Thoracic aorta (tissue), 2 donors: ENCODE measurements at regions not wholly inside any gene's neighbourhood (a gene's known extent, or its start where the extent isn't known, plus 50 kb on each side); places are given as distances from the start of the nearest gene placed in this dataset.

Experiments
- ATAC-seq: fragments of 150-250 bp; one replicate; pipeline ENCODE4 v1.8.0; 2017; ENCODE audit warnings: low read depth; ENCODE audit not compliant: insufficient number of reproducible peaks, low FRiP score
- DNase-seq: peaks from one replicate; pipeline ENCODE4 v3.0.0-alpha.2; 2020; ENCODE audit warnings: low spot score
- H3K27ac ChIP-seq, 2 donors: fragments of 200-600 bp; sonication (generic); 1 replicate in 1 of 2; 2 replicates in 1 of 2; pipeline ENCODE4 v1.5.1; 2016; ENCODE audit warnings: mild to moderate bottlenecking in 2 of 2, moderate library complexity in 2 of 2
- H3K27me3 ChIP-seq: fragments of 200-600 bp; sonication (generic); replicated peaks from 2 replicates; pipeline ENCODE4 v1.6.0; 2016; ENCODE audit warnings: mild to moderate bottlenecking; ENCODE audit not compliant: insufficient read depth
- H3K36me3 ChIP-seq: fragments of 200-600 bp; sonication (generic); one replicate; pipeline ENCODE4 v1.5.1; 2016
- H3K4me1 ChIP-seq, 2 donors: fragments of 200-600 bp; sonication (generic); 1 replicate in 1 of 2; 2 replicates in 1 of 2; pipeline versions ENCODE4 v1.5.1 to v1.6.0; 2016; ENCODE audit warnings: low read depth in 2 of 2, mild to moderate bottlenecking in 1 of 2; ENCODE audit not compliant: control insufficient read depth in 1 of 2
- H3K4me3 ChIP-seq: fragments of 200-600 bp; sonication (generic); 2 replicates; pipeline ENCODE4 v1.5.1; 2016; ENCODE audit warnings: mild to moderate bottlenecking
- H3K9me3 ChIP-seq: fragments of 200-600 bp; sonication (generic); 2 replicates; pipeline ENCODE4 v1.5.1; 2016
- TF ChIP-seq, protein P1 (sequence below): fragments of 200-600 bp; sonication (generic); IDR thresholded peaks from one replicate; pipeline ENCODE4 v1.5.1; 2019; ENCODE audit warnings: antibody characterized with exemption

DNA sequence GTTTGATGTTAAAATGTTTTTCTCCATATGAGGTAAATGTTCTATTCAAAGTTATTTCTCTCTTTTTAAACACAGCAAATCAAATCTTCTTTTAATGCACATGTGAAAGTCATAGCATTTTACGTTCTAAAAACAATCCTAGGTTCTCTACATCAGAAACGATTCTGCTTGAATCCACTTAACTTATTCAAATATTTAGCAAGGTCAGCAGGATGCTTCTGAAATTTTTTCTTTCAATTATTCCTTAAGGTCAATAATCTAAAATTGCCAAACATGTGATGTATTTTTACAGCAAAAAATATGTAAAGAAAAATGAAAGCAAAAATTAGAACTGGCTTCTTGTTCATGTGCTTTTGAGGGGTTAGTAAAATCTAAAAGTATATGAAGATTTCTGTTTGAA, 106.7 kb downstream of the TM2D1 start:
- TF ChIP-seq, protein P1, sequence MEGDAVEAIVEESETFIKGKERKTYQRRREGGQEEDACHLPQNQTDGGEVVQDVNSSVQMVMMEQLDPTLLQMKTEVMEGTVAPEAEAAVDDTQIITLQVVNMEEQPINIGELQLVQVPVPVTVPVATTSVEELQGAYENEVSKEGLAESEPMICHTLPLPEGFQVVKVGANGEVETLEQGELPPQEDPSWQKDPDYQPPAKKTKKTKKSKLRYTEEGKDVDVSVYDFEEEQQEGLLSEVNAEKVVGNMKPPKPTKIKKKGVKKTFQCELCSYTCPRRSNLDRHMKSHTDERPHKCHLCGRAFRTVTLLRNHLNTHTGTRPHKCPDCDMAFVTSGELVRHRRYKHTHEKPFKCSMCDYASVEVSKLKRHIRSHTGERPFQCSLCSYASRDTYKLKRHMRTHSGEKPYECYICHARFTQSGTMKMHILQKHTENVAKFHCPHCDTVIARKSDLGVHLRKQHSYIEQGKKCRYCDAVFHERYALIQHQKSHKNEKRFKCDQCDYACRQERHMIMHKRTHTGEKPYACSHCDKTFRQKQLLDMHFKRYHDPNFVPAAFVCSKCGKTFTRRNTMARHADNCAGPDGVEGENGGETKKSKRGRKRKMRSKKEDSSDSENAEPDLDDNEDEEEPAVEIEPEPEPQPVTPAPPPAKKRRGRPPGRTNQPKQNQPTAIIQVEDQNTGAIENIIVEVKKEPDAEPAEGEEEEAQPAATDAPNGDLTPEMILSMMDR, result no peak
- no peak for ATAC-seq
- H3K36me3 ChIP-seq, result no peaks in the 10 kb centered on the region

GRCh38 chr1:61616830-61617229, 108.1 kb downstream of the TM2D1 start:
- Histone ChIP-seq H3K4me3 (no peak overlapping the region), H3K9me3 (no peaks in the 10 kb centered on the region), H3K27ac (no peak overlapping the region), H3K27me3 (no peaks in the 10 kb centered on the region), H3K4me1 (peaks cover 0 to 7% of the 10 kb centered on the region in 2 donors), H3K36me3 (no peaks in the 10 kb centered on the region)
- no peak for ATAC-seq
- no peak for DNase-seq
- TF ChIP-seq, protein P1, result no peak

More for the DNA sequence above, 106.7 kb downstream of the TM2D1 start:
- Histone ChIP-seq H3K27ac (no peak overlapping the region), H3K4me3 (no peak overlapping the region), H3K9me3 (no peaks in the 10 kb centered on the region), H3K27me3 (no peaks in the 10 kb centered on the region), H3K4me1 (peaks cover 0 to 7% of the 10 kb centered on the region in 2 donors)
- DNase-seq, result no peak

- H3K27me3 ChIP-seq, result no peaks in the 10 kb centered on the region
- TF ChIP-seq, protein P1, result no peak
- H3K27ac ChIP-seq, result no peak overlapping the region
- peaks cover under 1 to 20% of the 10 kb centered on the region in 2 donors for H3K4me1 ChIP-seq
- H3K4me3 ChIP-seq, result no peak overlapping the region
- DNase-seq (no peak), ATAC-seq (no peak)
- H3K9me3 ChIP-seq, result no peaks in the 10 kb centered on the region
- H3K36me3 ChIP-seq, result no peaks in the 10 kb centered on the region
Observed at GRCh38 chr1:61612602-61613001, 112.3 kb downstream of the TM2D1 start.

DNA sequence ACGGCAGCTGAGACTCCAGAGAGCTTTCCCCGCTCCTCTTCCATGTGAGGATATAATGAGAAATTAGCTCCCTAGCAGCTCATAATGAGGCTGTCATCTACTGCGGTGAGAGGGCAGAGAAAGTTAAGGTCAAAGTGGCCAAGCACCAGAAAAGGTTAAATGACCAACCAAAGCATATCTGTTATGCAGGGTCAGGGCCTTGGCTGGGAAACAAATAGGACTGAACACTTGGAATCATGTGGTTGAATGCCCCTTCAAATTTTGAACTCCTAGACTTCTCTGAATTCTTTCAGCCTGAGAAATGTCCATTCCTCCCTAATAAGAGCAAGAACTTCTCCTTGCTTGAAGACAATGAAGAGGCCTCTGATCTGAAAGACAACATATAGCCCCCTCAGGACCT, 115.9 kb downstream of the TM2D1 start:
- no peak overlapping the region for H3K4me3 ChIP-seq
- ATAC-seq (no peak), DNase-seq (no peak)
- H3K27me3 ChIP-seq, result no peaks in the 10 kb centered on the region
- H3K27ac ChIP-seq, result no peak overlapping the region
- H3K36me3 ChIP-seq, result no peaks in the 10 kb centered on the region
- H3K4me1 ChIP-seq, result peaks cover 15 to 43% of the 10 kb centered on the region in 2 donors
- TF ChIP-seq, protein P1, result no peak
- no peaks in the 10 kb centered on the region for H3K9me3 ChIP-seq

DNA sequence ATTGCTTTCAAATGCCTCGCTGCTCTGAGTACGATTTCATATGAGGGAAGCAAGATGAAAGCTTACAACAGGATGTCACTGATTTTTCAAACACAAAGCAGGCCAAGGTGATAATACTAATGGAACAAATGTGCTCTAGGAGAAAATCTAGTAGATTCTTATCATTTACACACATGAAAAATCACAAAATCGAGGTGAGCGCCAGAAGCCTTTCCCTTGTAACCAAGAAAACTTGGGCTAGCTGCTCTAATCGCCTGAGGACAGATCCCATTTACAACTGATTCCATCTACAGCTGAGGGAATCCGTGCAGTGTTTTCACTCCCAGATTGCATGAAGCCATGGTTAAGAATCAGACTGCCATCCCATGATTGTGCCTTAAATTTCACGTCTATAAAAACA, 117.5 kb downstream of the TM2D1 start:
- TF ChIP-seq, protein P1, result no peak
- H3K27me3 ChIP-seq, result no peaks in the 10 kb centered on the region
- no peaks in the 10 kb centered on the region for H3K9me3 ChIP-seq
- ATAC-seq, result no peak
- H3K36me3 ChIP-seq, result no peaks in the 10 kb centered on the region
- H3K27ac ChIP-seq, result peak overlapping the region; percentile 98
- peaks cover 15 to 43% of the 10 kb centered on the region in 2 donors for H3K4me1 ChIP-seq
- no peak for DNase-seq
- H3K4me3 ChIP-seq, result no peak overlapping the region
